H1 (cell line): ENCODE measurements at regions not wholly inside any gene's neighbourhood (a gene's known extent, or its start where the extent isn't known, plus 50 kb on each side); places are given as distances from the start of the nearest gene placed in this dataset.
"Not testable (repeated sequence)": the region's sequence is repeated elsewhere in the genome, so short reads cannot be mapped to it uniquely, and the experiment has no call there.

Experiments used
- CTCF ChIA-PET: fragments of 300-600 bp; sonication (Branson Sonifier 250); formaldehyde crosslinking; loops from one replicate; lab custom pipeline; 2021; ENCODE audit not compliant: partially characterized antibody; lab: Charles Lee
- POLR2A ChIA-PET: fragments of 300-600 bp; sonication (Branson Sonifier 250); formaldehyde crosslinking; loops from one replicate; lab custom pipeline; 2021; ENCODE audit warnings: inconsistent platforms; ENCODE audit not compliant: partially characterized antibody; lab: Charles Lee
- DNase-seq, 2 experiments: peaks; one replicate each; pipeline versions ENCODE4 v3.0.0 to v3.0.0-alpha.2; 2010 to 2022; ENCODE audit warnings: low spot score in 2 of 2, low read depth in 1 of 2, mixed read lengths in 1 of 2
- FAIRE-seq: peaks from 2 replicates; lab custom pipeline; 2011; peaks lifted over from hg19 to GRCh38; lab: Jason Lieb, UNC
- H2AFZ ChIP-seq: 2 replicates; pipeline ENCODE4 v1.8.1; 2012; ENCODE audit warnings: low read length, inconsistent platforms
- H2AK5ac ChIP-seq: 2 replicates; pipeline ENCODE4 v1.6.1; 2013; ENCODE audit warnings: low read depth, low read length
- H2BK120ac ChIP-seq: replicated peaks from 2 replicates; pipeline ENCODE3; 2013; ENCODE audit warnings: low read depth, low read length, inconsistent platforms
- H2BK12ac ChIP-seq: 2 replicates; pipeline ENCODE4 v1.6.1; 2013; ENCODE audit warnings: low read depth, low read length
- H2BK15ac ChIP-seq: 2 replicates; pipeline ENCODE4 v1.6.1; 2013; ENCODE audit warnings: low read length
- H2BK20ac ChIP-seq: 2 replicates; pipeline ENCODE4 v1.6.1; 2013; ENCODE audit warnings: low read length
- H2BK5ac ChIP-seq: 2 replicates; pipeline ENCODE4 v1.6.1; 2013; ENCODE audit warnings: low read depth, low read length
- H3K14ac ChIP-seq: 2 replicates; pipeline ENCODE4 v1.6.1; 2013; ENCODE audit warnings: inconsistent platforms; ENCODE audit not compliant: insufficient read length
- H3K18ac ChIP-seq: 2 replicates; pipeline ENCODE4 v1.6.1; 2013; ENCODE audit warnings: low read length; ENCODE audit errors: extremely low read depth
- H3K23ac ChIP-seq: 2 replicates; pipeline ENCODE4 v1.6.1; 2013; ENCODE audit warnings: inconsistent platforms; ENCODE audit not compliant: insufficient read length
- H3K23me2 ChIP-seq: 2 replicates; pipeline ENCODE4 v1.6.1; 2013; ENCODE audit warnings: low read depth, low read length
- H3K27ac ChIP-seq: 2 replicates; pipeline ENCODE4 v1.6.1; 2011; ENCODE audit warnings: low read depth, low read length, inconsistent platforms
- H3K27me3 ChIP-seq, 4 experiments: replicated peaks in 1 of 4; 1 replicate in 1 of 4; 2 replicates in 3 of 4; pipeline versions ENCODE4 v1.6.1 to v1.8.1; 2011 to 2013; ENCODE audit warnings: low read length in 3 of 4, mild to moderate bottlenecking in 3 of 4, inconsistent platforms in 2 of 4, mixed read lengths in 2 of 4, moderate library complexity in 1 of 4; ENCODE audit not compliant: control insufficient read depth in 3 of 4, insufficient read depth in 3 of 4; ENCODE audit errors: extremely low read depth in 1 of 4
- H3K36me3 ChIP-seq, 4 experiments: 2 replicates each; pipeline versions ENCODE4 v1.6.1 to v1.8.1; 2011 to 2013; ENCODE audit warnings: mild to moderate bottlenecking in 4 of 4, low read length in 3 of 4, moderate library complexity in 2 of 4, control low read depth in 1 of 4, inconsistent platforms in 1 of 4; ENCODE audit not compliant: insufficient read depth in 4 of 4, control insufficient read depth in 2 of 4
- H3K4ac ChIP-seq: replicated peaks from 2 replicates; pipeline ENCODE3; 2013; ENCODE audit warnings: low read length, low read depth, mixed read lengths, inconsistent platforms; ENCODE audit not compliant: insufficient read length
- H3K4me1 ChIP-seq, 4 experiments: replicated peaks in 1 of 4; 1 replicate in 1 of 4; 2 replicates in 3 of 4; pipeline versions ENCODE4 v1.6.1 to v1.8.1; 2011 to 2013; ENCODE audit warnings: low read length in 3 of 4, inconsistent platforms in 2 of 4, mixed read lengths in 1 of 4; ENCODE audit not compliant: insufficient read depth in 4 of 4, control insufficient read depth in 3 of 4
- H3K4me2 ChIP-seq, 2 experiments: 2 replicates each; pipeline versions ENCODE4 v1.6.1 to v1.8.1; 2011 to 2013; ENCODE audit warnings: low read depth in 2 of 2, low read length in 2 of 2, control low read depth in 1 of 2, inconsistent platforms in 1 of 2, mild to moderate bottlenecking in 1 of 2; ENCODE audit not compliant: insufficient read depth in 1 of 2
- H3K4me3 ChIP-seq, 4 experiments: fragments of 200-600, 300-600 bp in 1 of 4; sonication (generic), shearing (Covaris generic), sonication (Bioruptor Twin) in 1 of 4; 2 replicates each; pipeline versions ENCODE4 v1.5.1 to v1.8.1; 2011 to 2016; ENCODE audit warnings: low read length in 4 of 4, low read depth in 3 of 4, control low read depth in 2 of 4, inconsistent platforms in 2 of 4, mild to moderate bottlenecking in 2 of 4, mixed read lengths in 1 of 4, moderate library complexity in 1 of 4; ENCODE audit not compliant: insufficient read depth in 2 of 4; ENCODE audit errors: extremely low read depth in 1 of 4
- H3K56ac ChIP-seq: replicated peaks from 2 replicates; pipeline ENCODE3; 2013; ENCODE audit warnings: low read depth, mild to moderate bottlenecking, mixed read lengths, low read length, inconsistent platforms; ENCODE audit not compliant: insufficient read length
- H3K79me1 ChIP-seq: 2 replicates; pipeline ENCODE4 v1.6.1; 2013; ENCODE audit warnings: low read depth, low read length, control low read depth
- H3K79me2 ChIP-seq, 2 experiments: 2 replicates each; pipeline versions ENCODE4 v1.6.1 to v1.8.1; 2012 to 2013; ENCODE audit warnings: low read length in 2 of 2, mild to moderate bottlenecking in 2 of 2, inconsistent platforms in 1 of 2; ENCODE audit not compliant: insufficient read depth in 2 of 2, control insufficient read depth in 1 of 2
- H3K9ac ChIP-seq, 4 experiments: replicated peaks in 1 of 4; 1 replicate in 1 of 4; 2 replicates in 3 of 4; pipeline versions ENCODE4 v1.6.1 to v1.8.1; 2011 to 2013; ENCODE audit warnings: low read depth in 3 of 4, low read length in 3 of 4, control low read depth in 2 of 4, mild to moderate bottlenecking in 2 of 4, moderate library complexity in 2 of 4, inconsistent platforms in 1 of 4; ENCODE audit errors: extremely low read depth in 1 of 4
- H3K9me3 ChIP-seq, 2 experiments: 2 replicates each; pipeline versions ENCODE4 v1.6.1 to v1.8.1; 2012 to 2013; ENCODE audit warnings: mild to moderate bottlenecking in 2 of 2, moderate library complexity in 2 of 2, control low read depth in 1 of 2, inconsistent platforms in 1 of 2, low read depth in 1 of 2, low read length in 1 of 2, mixed read lengths in 1 of 2; ENCODE audit not compliant: insufficient read depth in 2 of 2
- H4K20me1 ChIP-seq, 2 experiments: replicated peaks in 1 of 2; 2 replicates each; pipeline versions ENCODE3 to v1.8.1; 2011 to 2013; ENCODE audit warnings: inconsistent platforms in 2 of 2, low read length in 2 of 2, mild to moderate bottlenecking in 1 of 2; ENCODE audit not compliant: insufficient read depth in 2 of 2, control insufficient read depth in 1 of 2
- H4K5ac ChIP-seq: 2 replicates; pipeline ENCODE4 v1.6.1; 2013; ENCODE audit warnings: low read length, low read depth, mixed read lengths, inconsistent platforms; ENCODE audit not compliant: insufficient read length
- H4K8ac ChIP-seq: 2 replicates; pipeline ENCODE4 v1.8.0; 2013; ENCODE audit warnings: mild to moderate bottlenecking, moderate library complexity, low read length, inconsistent platforms; ENCODE audit not compliant: insufficient read depth; ENCODE audit errors: extremely low read depth
- H4K91ac ChIP-seq: replicated peaks from 2 replicates; pipeline ENCODE3; 2013; ENCODE audit warnings: low read length, mixed read lengths, inconsistent platforms; ENCODE audit not compliant: insufficient read length
- WGBS, 2 experiments: shearing (Covaris generic) in 1 of 2; methylation state at CpG; one replicate each; pipeline versions ENCODE4 v1.1.6 to v1.1.7; 2013 to 2015; ENCODE audit warnings: low lambda C conversion rate in 2 of 2, mixed read lengths in 2 of 2, inconsistent platforms in 1 of 2, low coverage in 1 of 2, missing lambda C conversion rate in 1 of 2; ENCODE audit not compliant: insufficient replicate concordance in 2 of 2, insufficient coverage in 1 of 2, insufficient read length in 1 of 2; ENCODE audit errors: extremely low coverage in 1 of 2, missing lambda C conversion rate in 1 of 2; 5-methylcytosine and 5-hydroxymethylcytosine counted together

DNA sequence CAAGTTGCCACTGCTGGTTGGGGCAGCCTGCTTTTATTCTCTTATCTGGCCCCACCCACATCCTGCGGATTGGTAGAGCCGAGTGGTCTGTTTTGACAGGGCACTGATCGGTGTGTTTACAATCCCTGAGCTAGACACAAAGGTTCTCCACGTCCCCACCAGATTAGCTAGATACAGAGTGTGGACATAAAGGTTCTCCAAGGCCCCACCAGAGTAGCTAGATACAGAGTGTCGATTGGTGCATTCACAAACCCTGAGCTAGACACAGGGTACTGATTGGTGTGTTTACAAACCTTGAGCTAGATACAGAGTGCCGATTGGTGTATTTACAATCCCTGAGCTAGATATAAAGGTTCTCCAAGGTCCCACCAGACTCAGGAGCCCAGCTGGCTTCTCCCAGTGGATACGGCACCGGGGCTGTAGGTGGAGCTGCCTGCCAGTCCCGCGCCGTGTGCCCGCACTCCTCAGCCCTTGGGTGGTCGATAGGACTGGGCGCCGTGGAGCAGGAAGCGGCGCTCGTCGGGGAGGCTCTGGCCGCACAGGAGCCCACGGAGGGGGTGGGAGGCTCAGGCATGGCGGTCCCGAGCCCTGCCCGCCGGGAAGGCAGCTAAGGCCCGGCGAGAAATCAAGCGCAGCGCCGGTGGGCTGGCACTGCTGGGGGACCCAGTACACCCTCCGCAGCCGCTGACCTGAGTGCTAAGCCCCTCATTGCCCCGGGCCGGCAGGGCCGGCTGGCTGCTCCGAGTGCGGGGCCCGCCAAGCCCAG, 157.8 kb upstream of the PPP1R3A start:
- FAIRE-seq = not testable (repeated sequence)

More for the DNA sequence above, 157.8 kb upstream of the PPP1R3A start:
- H2AFZ ChIP-seq, H2BK15ac ChIP-seq, H3K4me2 ChIP-seq, H3K4me1 ChIP-seq, H4K91ac ChIP-seq, H2AK5ac ChIP-seq, H3K18ac ChIP-seq, H3K36me3 ChIP-seq, H4K8ac ChIP-seq, H3K4me3 ChIP-seq, H3K79me1 ChIP-seq, H2BK12ac ChIP-seq, DNase-seq, H3K14ac ChIP-seq, H3K4ac ChIP-seq, H3K9me3 ChIP-seq, POLR2A ChIA-PET, H3K23ac ChIP-seq, H3K27ac ChIP-seq, H2BK5ac ChIP-seq, H4K5ac ChIP-seq, H3K9ac ChIP-seq, H4K20me1 ChIP-seq, H3K27me3 ChIP-seq, H3K56ac ChIP-seq, H3K79me2 ChIP-seq, H2BK20ac ChIP-seq, H2BK120ac ChIP-seq, H3K23me2 ChIP-seq: not testable (repeated sequence)
- 92% methylated on average over 36 of the region's 38 CpGs; no CpG with 5 or more reads in 1 of the 2 experiments for WGBS, 2 experiments
- CTCF ChIA-PET = interaction anchor here (1.7 kb wide), 1 partner anchor 15 kb away, joined by 3 read pairs; no protein-coding TSS in a partner anchor
